ENCODE measurements at regions not wholly inside any gene's neighbourhood (a gene's known extent, or its start where the extent isn't known, plus 50 kb on each side); places are given as distances from the start of the nearest gene placed in this dataset.

GRCh38 chrX:14290335-14290734 is 239.0 kb upstream of the GLRA2 start:
- Histone ChIP-seq H3K4me1 (ENCODE audit: insufficient read depth) (no peaks in the 10 kb centered on the region), H4K20me1 (replicated peaks; ENCODE audit: insufficient read depth) (no peaks in the 10 kb centered on the region), H3K79me2 (replicated peaks; ENCODE audit: insufficient read depth) (no peaks in the 10 kb centered on the region), H3K36me3 (ENCODE audit: insufficient read depth) (no peaks in the 10 kb centered on the region), H2AFZ (no peak overlapping the region), H3K27ac (ENCODE audit: low read depth) (no peak overlapping the region), H3K4me3 (no peak overlapping the region), H3F3A (replicated peaks; ENCODE audit: low read depth) (no peaks in the 10 kb centered on the region), H3K4me2 (no peak overlapping the region), H3K9me2 (ENCODE audit: insufficient read depth) (no peaks in the 10 kb centered on the region), H3K27me3 (ENCODE audit: insufficient read depth) (no peaks in the 10 kb centered on the region)
- no peak for DNase-seq (ENCODE audit: low spot score)
- Mint-ChIP-seq H3K4me3 (no peak overlapping the region), H3K27me3 (ENCODE audit: insufficient read depth, low read depth, poor library complexity) (no peaks in the 10 kb centered on the region), H3K4me1 (peaks cover 7% of the 10 kb centered on the region; the same call in 2 of the 3 replicates), H3K9me3 (no peaks in the 10 kb centered on the region), H3K36me3 (ENCODE audit: low read depth) (no peaks in the 10 kb centered on the region), H3K27ac (no peak overlapping the region)
- ATAC-seq: no peak
- TF ChIP-seq POLR2AphosphoS5 (IDR thresholded peaks at IDR 0.05; ENCODE audit: low read depth) (no peak), EZH2 (IDR thresholded peaks at IDR 0.05; ENCODE audit: low read depth, unreplicated experiment) (no peak), NANOG (IDR thresholded peaks at IDR 0.05; ENCODE audit: borderline replicate concordance) (no peak), CREB1 (CRISPR knock-in tag; IDR thresholded peaks at IDR 0.05; ENCODE audit: low read depth) (no peak), REST (IDR thresholded peaks at IDR 0.05; ENCODE audit: unreplicated experiment) (no peak)

- no peak overlapping the region for H3K27ac Mint-ChIP-seq
- no peak for ATAC-seq
- H3K27me3 ChIP-seq (ENCODE audit: insufficient read depth): no peaks in the 10 kb centered on the region
- H3K27me3 Mint-ChIP-seq (ENCODE audit: insufficient read depth, low read depth, poor library complexity): no peaks in the 10 kb centered on the region
- H3K79me2 ChIP-seq (replicated peaks; ENCODE audit: insufficient read depth): no peaks in the 10 kb centered on the region
- DNase-seq (ENCODE audit: low spot score): no peak
- H3K36me3 Mint-ChIP-seq (ENCODE audit: low read depth): no peaks in the 10 kb centered on the region
- H3K4me3 Mint-ChIP-seq: no peak overlapping the region
- no peak overlapping the region for H3K27ac ChIP-seq (ENCODE audit: low read depth)
- no peak overlapping the region for H2AFZ ChIP-seq
- TF ChIP-seq ZNF462 (CRISPR knock-in tag; IDR thresholded peaks at IDR 0.05) (no peak), ETS1 (IDR thresholded peaks at IDR 0.05) (no peak)
- H4K20me1 ChIP-seq (replicated peaks; ENCODE audit: insufficient read depth): no peaks in the 10 kb centered on the region
- H3K4me3 ChIP-seq: no peak overlapping the region
- H3F3A ChIP-seq (replicated peaks; ENCODE audit: low read depth): no peaks in the 10 kb centered on the region
- H3K36me3 ChIP-seq (ENCODE audit: insufficient read depth): no peaks in the 10 kb centered on the region
- H3K4me1 ChIP-seq (ENCODE audit: insufficient read depth): no peaks in the 10 kb centered on the region
- H3K4me2 ChIP-seq: no peak overlapping the region
- no peaks in the 10 kb centered on the region for H3K9me2 ChIP-seq (ENCODE audit: insufficient read depth)
- H3K9me3 Mint-ChIP-seq: no peaks in the 10 kb centered on the region
- no peaks in the 10 kb centered on the region for H3K4me1 Mint-ChIP-seq
These were observed 245.0 kb upstream of the GEMIN8 start for GRCh38 chrX:14274691-14275090.
